Brain pericyte (primary cell): ENCODE measurements at regions not wholly inside any gene's neighbourhood (a gene's known extent, or its start where the extent isn't known, plus 50 kb on each side); places are given as distances from the start of the nearest gene placed in this dataset.
"Not testable (repeated sequence)": the region's sequence is repeated elsewhere in the genome, so short reads cannot be mapped to it uniquely, and the experiment has no call there.

Experiments used
- DNase-seq: peaks from one replicate; pipeline ENCODE4 v3.0.0-alpha.2; 2012; ENCODE audit warnings: low read depth, low spot score

GRCh38 chr21:5975719-5976118 is 4545.7 kb upstream of the TPTE start:
- not testable (repeated sequence) for DNase-seq

- DNase-seq: not testable (repeated sequence)
These were observed 4523.8 kb upstream of the TPTE start for GRCh38 chr21:5997586-5997985.

- DNase-seq: not testable (repeated sequence)
These were observed 4505.8 kb upstream of the TPTE start for GRCh38 chr21:6015422-6016057.

DNA sequence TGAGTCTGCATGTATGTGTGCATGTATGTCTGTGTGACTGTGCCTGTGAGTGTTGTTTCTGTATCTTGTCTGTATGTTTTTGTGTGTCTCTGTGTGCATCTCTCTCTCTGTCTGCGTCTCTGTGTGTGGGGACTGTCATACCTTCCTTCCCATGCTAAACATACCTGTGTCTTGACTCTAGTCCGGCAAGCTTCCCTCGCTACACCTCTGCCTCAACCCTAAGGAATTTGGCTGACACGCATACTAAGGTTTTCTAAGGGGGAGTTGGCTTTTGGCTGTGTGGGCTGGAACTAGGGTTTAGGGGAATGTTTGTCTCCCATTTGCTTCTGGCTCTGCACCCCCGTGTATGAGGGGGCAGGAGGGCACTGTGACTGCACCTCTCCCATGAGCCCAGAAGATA is 4500.9 kb upstream of the TPTE start:
- not testable (repeated sequence) for DNase-seq

DNA sequence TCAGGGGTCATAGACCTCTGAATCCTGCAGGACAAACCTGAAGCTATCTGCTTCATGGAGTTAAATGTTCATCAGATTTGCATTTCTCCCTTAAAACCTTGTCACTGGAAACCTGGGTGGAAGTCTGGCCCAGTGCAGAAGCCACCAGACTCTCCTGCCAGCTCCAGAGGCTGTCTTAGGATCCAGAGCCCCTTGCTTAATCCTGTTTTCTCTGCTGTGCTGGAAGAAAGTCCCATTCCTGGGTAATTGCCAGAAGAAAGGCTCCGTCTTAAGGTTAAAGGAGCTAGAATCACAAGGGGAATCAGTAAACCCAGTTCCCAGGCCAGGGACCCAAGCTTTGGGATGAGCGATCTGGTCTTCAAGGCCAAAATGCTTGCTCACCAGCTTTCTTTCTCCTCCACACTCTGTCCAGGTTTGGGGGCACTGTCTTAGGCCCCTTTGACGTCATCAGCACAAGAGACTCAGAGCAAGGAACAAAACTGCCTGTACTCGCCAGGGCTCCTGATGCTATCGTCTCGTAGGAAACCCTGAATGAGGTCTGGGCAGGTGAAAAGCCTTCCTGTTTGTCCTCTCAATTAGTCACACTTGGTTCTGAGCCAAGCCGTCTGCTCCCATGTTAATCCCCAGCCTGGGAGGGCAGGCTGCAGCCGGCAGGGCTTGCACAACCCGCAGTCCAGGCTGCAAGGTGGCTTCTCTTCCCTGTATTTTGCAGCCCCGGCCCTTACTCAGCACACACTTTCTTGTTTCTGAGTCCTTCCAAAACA is 4500.2 kb upstream of the TPTE start:
- DNase-seq: not testable (repeated sequence)

DNA sequence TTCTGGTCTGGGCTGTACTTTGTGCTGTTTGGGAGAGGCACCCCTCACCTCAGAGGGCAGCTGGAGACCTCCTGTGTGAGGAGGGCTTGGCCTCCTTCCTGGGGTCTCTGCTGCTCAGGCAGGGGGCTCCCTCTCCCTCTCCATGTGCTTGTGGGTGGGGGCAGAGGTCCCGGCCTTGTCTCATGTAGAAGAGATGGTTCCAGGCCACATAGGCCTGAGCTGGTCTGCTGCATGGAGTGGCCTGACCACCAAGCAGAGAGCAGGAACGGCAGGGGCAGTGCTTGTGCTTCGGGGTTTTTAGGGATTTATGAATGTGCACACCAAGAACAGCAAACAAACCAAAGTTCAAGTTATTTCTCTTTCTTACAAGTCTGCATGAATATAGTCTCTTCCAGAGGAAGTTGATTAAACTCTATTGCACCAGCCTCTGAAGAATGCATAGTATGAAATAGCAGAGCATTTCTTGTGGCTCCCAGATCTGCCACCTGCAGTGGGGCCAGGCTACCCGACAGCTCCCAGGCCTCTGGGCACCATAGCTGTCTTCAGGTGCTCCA is 4499.6 kb upstream of the TPTE start:
- DNase-seq: not testable (repeated sequence)

GRCh38 chr21:6023331-6023730 is 4498.1 kb upstream of the TPTE start:
- not testable (repeated sequence) for DNase-seq

DNA sequence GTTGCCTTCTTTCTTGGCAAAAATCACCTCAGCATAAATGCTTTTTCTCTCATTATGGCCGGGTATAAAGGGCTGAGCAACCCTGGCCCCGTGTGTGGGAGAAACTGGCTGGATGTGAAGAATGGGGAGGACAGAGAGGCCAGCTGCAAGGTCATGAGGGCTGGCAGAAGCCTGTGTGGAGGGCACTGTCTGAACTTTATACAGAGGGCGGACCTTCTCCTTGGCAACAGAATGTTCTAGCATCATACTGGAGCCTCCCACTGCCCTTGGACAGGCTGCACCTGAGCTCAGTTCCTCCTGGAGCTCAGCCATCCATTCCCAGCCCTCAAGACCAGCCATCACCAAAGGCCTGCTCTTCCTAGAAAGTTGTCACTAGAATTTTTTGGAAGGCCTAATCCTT is 4496.2 kb upstream of the TPTE start:
- not testable (repeated sequence) for DNase-seq

- DNase-seq: not testable (repeated sequence)
These were observed 4493.9 kb upstream of the TPTE start for GRCh38 chr21:6027497-6027896.

GRCh38 chr21:6034124-6034678 is 4487.2 kb upstream of the TPTE start:
- DNase-seq: not testable (repeated sequence)

GRCh38 chr21:6034820-6035473 is 4486.4 kb upstream of the TPTE start:
- not testable (repeated sequence) for DNase-seq

- DNase-seq: not testable (repeated sequence)
These were observed 4485.8 kb upstream of the TPTE start for GRCh38 chr21:6035474-6036155.

GRCh38 chr21:6039224-6039623 is 4482.2 kb upstream of the TPTE start:
- DNase-seq: not testable (repeated sequence)

DNA sequence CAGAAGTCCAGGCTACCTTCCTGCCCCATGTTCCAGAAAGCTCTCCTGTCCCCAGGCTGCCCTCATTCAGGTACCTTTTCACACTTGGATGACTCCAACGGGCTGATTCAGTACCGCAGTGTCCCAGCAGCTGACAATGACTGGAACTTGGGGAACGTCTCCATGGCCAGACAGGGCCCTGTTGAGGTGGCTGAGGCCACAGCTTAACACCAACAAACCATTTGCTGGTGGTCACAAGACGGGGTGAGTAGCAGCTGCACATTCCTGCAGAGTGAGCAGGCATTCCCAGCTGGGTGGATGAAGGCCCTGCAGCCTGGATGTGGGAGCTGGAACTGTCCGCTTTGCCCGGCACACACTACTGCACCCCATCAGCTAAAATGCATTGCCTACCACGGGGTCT is 4481.3 kb upstream of the TPTE start:
- DNase-seq: not testable (repeated sequence)

- not testable (repeated sequence) for DNase-seq
These were observed 4477.7 kb upstream of the TPTE start for GRCh38 chr21:6043430-6044275.

DNA sequence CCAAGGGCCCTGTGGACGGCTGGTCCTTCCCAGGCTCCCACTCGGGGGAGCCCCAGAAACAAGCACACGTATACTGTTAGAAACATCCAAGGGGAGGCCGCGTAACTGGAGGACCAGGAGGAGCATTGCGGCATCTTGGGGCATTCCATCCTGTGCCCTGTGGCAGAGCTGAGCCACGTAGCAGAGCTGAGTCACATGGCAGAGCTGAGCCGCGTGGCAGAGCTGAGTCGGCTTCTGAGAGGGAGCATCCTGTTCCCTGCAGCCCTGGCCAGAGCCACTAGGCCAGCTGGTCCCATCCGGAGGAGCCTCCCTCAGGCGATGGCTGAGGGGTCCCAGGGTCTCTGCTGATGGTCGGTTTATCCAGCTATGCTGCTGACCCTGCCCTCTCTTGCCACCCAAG is 4476.7 kb upstream of the TPTE start:
- not testable (repeated sequence) for DNase-seq

- not testable (repeated sequence) for DNase-seq
These were observed 4471.5 kb upstream of the TPTE start for GRCh38 chr21:6049930-6050329.

- DNase-seq: not testable (repeated sequence)
These were observed 4469.3 kb upstream of the TPTE start for GRCh38 chr21:6052109-6052508.

GRCh38 chr21:6053145-6053544 is 4468.2 kb upstream of the TPTE start:
- not testable (repeated sequence) for DNase-seq

DNA sequence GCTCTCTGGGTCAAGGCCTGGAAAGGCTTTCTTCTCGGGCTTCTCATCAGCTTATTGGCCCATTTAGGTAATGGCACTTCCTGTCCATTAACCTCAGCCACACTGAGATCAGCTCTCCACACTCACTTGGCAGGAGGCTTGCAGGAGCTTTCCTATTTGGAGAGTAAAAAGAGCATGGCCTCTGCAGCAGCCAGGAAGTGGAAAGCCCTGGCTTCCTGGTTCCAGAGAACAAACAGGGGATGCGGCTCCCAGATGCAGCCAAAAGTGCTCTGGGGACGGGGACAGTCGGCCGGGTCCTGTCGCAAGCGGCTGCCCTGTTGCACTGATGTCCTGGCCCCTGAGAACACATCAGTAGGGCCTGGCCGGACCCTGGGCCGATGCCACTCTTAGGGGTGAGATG is 4462.4 kb upstream of the TPTE start:
- DNase-seq: not testable (repeated sequence)
